Fibroblast of lung (primary cell): ENCODE measurements at regions not wholly inside any gene's neighbourhood (a gene's known extent, or its start where the extent isn't known, plus 50 kb on each side); places are given as distances from the start of the nearest gene placed in this dataset.
"Not testable (repeated sequence)": the region's sequence is repeated elsewhere in the genome, so short reads cannot be mapped to it uniquely, and the experiment has no call there.

Experiments used
- DNase-seq, 2 donors: peaks; one replicate each; pipeline versions ENCODE4 v3.0.0 to v3.0.0-alpha.2; 2010; ENCODE audit warnings: low read depth in 2 of 2
- H2AFZ ChIP-seq: 2 replicates; pipeline ENCODE4 v1.5.1; 2012; ENCODE audit warnings: low read length, control low read depth, inconsistent platforms
- H3K27ac ChIP-seq: 2 replicates; pipeline ENCODE4 v1.5.1; 2011; ENCODE audit warnings: low read length, control low read depth; ENCODE audit not compliant: insufficient read depth
- H3K27me3 ChIP-seq: 2 replicates; pipeline ENCODE4 v1.5.1; 2011; ENCODE audit warnings: mild to moderate bottlenecking, low read length; ENCODE audit not compliant: control insufficient read depth, insufficient read depth
- H3K36me3 ChIP-seq: 2 replicates; pipeline ENCODE4 v1.5.1; 2011; ENCODE audit warnings: low read length; ENCODE audit not compliant: control insufficient read depth, insufficient read depth
- H3K4me1 ChIP-seq: 2 replicates; pipeline ENCODE4 v1.5.1; 2011; ENCODE audit warnings: low read length; ENCODE audit not compliant: control insufficient read depth, insufficient read depth; ENCODE audit errors: extremely low read depth
- H3K4me2 ChIP-seq: 2 replicates; pipeline ENCODE4 v1.5.1; 2011; ENCODE audit warnings: low read length, control low read depth; ENCODE audit not compliant: insufficient read depth; ENCODE audit errors: extremely low read depth
- H3K4me3 ChIP-seq, 4 experiments: fragments of 200-600 bp in 1 of 4; sonication (generic) in 1 of 4; replicated peaks in 1 of 4; 2 replicates each; pipeline ENCODE4 v1.5.1; 2011 to 2016; ENCODE audit warnings: low read length in 4 of 4, low read depth in 3 of 4, mild to moderate bottlenecking in 3 of 4, control low read depth in 2 of 4, inconsistent platforms in 1 of 4, mixed read lengths in 1 of 4; ENCODE audit not compliant: insufficient read depth in 1 of 4; ENCODE audit errors: control extremely low read depth in 1 of 4
- H3K79me2 ChIP-seq: 2 replicates; pipeline ENCODE4 v1.5.1; 2012; ENCODE audit warnings: mild to moderate bottlenecking, low read length, inconsistent platforms; ENCODE audit not compliant: control insufficient read depth, insufficient read depth
- H3K9ac ChIP-seq: 2 replicates; pipeline ENCODE4 v1.5.1; 2011; ENCODE audit warnings: mild to moderate bottlenecking, low read length, control low read depth; ENCODE audit not compliant: insufficient read depth
- H3K9me3 ChIP-seq: 2 replicates; pipeline ENCODE4 v1.5.1; 2012; ENCODE audit warnings: low read depth, low read length; ENCODE audit not compliant: control insufficient read depth, insufficient read depth
- H4K20me1 ChIP-seq: 2 replicates; pipeline ENCODE4 v1.5.1; 2011; ENCODE audit warnings: low read length; ENCODE audit not compliant: control insufficient read depth, insufficient read depth; ENCODE audit errors: extremely low read depth
- CTCF ChIP-seq, 2 donors: IDR thresholded peaks in 1 of 2; conservative IDR thresholded peaks in 1 of 2; 1 replicate in 1 of 2; 2 replicates in 1 of 2; pipeline ENCODE4 v1.5.1; 2011 to 2012; ENCODE audit warnings: low read length in 2 of 2, control low read depth in 1 of 2, inconsistent platforms in 1 of 2, low read depth in 1 of 2, mild to moderate bottlenecking in 1 of 2
- EZH2 ChIP-seq: IDR thresholded peaks from 2 replicates; pipeline ENCODE4 v1.5.1; 2012; ENCODE audit warnings: low read length, control low read depth, mild to moderate bottlenecking; ENCODE audit errors: missing control alignments

GRCh38 chr10:106348933-106349332 is 815.6 kb downstream of the SORCS1 start:
- H3K9ac ChIP-seq, result no peak overlapping the region
- no peak overlapping the region for H3K4me3 ChIP-seq
- H3K36me3 ChIP-seq, result no peaks in the 10 kb centered on the region
- no peak for TF ChIP-seq EZH2
- no peak for TF ChIP-seq CTCF (conservative IDR thresholded peaks at IDR 0.05 in 1 of 2, IDR thresholded peaks at IDR 0.05 in 1 of 2; ENCODE audit: low read depth in 1 of 2, low read length in 2 of 2)
- H3K4me2 ChIP-seq, result no peak overlapping the region
- no peaks in the 10 kb centered on the region for H4K20me1 ChIP-seq
- no peak overlapping the region for H3K27ac ChIP-seq
- no peaks in the 10 kb centered on the region for H3K27me3 ChIP-seq
- H3K4me1 ChIP-seq, result no peaks in the 10 kb centered on the region
- H2AFZ ChIP-seq, result no peak overlapping the region
- DNase-seq, result no peak
- no peaks in the 10 kb centered on the region for H3K79me2 ChIP-seq
- no peaks in the 10 kb centered on the region for H3K9me3 ChIP-seq

GRCh38 chr10:106347547-106347946 is 817.0 kb downstream of the SORCS1 start:
- TF ChIP-seq EZH2 (no peak), CTCF (conservative IDR thresholded peaks at IDR 0.05 in 1 of 2, IDR thresholded peaks at IDR 0.05 in 1 of 2; ENCODE audit: low read depth in 1 of 2, low read length in 2 of 2) (no peak)
- no peak for DNase-seq

GRCh38 chr10:106343539-106343938 is 821.0 kb downstream of the SORCS1 start:
- not testable (repeated sequence) for DNase-seq, H4K20me1 ChIP-seq, H3K9me3 ChIP-seq

More at GRCh38 chr10:106347547-106347946, 817.0 kb downstream of the SORCS1 start:
- Histone ChIP-seq H3K4me2 (no peak overlapping the region), H2AFZ (no peak overlapping the region), H3K9ac (no peak overlapping the region), H4K20me1 (no peaks in the 10 kb centered on the region), H3K27ac (no peak overlapping the region), H3K27me3 (no peaks in the 10 kb centered on the region), H3K9me3 (no peaks in the 10 kb centered on the region), H3K79me2 (no peaks in the 10 kb centered on the region), H3K36me3 (no peaks in the 10 kb centered on the region), H3K4me1 (no peaks in the 10 kb centered on the region), H3K4me3 (no peak overlapping the region)

More at GRCh38 chr10:106343539-106343938, 821.0 kb downstream of the SORCS1 start:
- not testable (repeated sequence) for H2AFZ ChIP-seq, H3K27me3 ChIP-seq, H3K36me3 ChIP-seq, H3K4me2 ChIP-seq, H3K27ac ChIP-seq, H3K79me2 ChIP-seq, H3K9ac ChIP-seq, H3K4me3 ChIP-seq, H3K4me1 ChIP-seq
